ENCODE measurements at regions not wholly inside any gene's neighbourhood (a gene's known extent, or its start where the extent isn't known, plus 50 kb on each side); places are given as distances from the start of the nearest gene placed in this dataset. TPM values are rescaled to one million over a fixed set of nuclear protein-coding genes. Genes with fewer than 3 reads are reported as not detected.
A peak's percentile ranks its signal among the peaks of the same experiment; 100 is the strongest.

GRCh38 chr6:22236626-22237414, 60.0 kb downstream of the PRL start:
- no peaks in the 10 kb centered on the region for H3K36me3 ChIP-seq (ENCODE audit: control insufficient read depth, insufficient read depth, low read length)
- ChIA-PET CTCF (interaction anchor here (0.7 kb wide), 3 partner anchors 13 to 289 kb away, joined by 3 read pairs; no protein-coding TSS in a partner anchor), POLR2A (no interaction called here)
- peak; percentile 83 for DNase-seq (ENCODE audit: low read depth)
- no peaks in the 10 kb centered on the region for H3K27me3 ChIP-seq (ENCODE audit: control insufficient read depth, insufficient read depth, low read length)
- no peak overlapping the region for H3K4me3 ChIP-seq (ENCODE audit: low read depth, low read length)
- TF ChIP-seq CTCF (IDR thresholded peaks at IDR 0.05; ENCODE audit: insufficient read depth, low read depth, low read length): no peak

Small RNA genes lying in the stretch of these regions (small RNA-seq; reads per million reads assigned to genes)
- not detected for gene AL136313.1 (ENCODE audit: insufficient read length, low read depth, low replicate concordance)
